ENCODE measurements at regions not wholly inside any gene's neighbourhood (a gene's known extent, or its start where the extent isn't known, plus 50 kb on each side); places are given as distances from the start of the nearest gene placed in this dataset.

- no peak overlapping the region for H3K4me3 ChIP-seq (ENCODE audit: low read depth, low read length)
- DNase-seq (ENCODE audit: low read depth): no peak
- TF ChIP-seq, protein P1, sequence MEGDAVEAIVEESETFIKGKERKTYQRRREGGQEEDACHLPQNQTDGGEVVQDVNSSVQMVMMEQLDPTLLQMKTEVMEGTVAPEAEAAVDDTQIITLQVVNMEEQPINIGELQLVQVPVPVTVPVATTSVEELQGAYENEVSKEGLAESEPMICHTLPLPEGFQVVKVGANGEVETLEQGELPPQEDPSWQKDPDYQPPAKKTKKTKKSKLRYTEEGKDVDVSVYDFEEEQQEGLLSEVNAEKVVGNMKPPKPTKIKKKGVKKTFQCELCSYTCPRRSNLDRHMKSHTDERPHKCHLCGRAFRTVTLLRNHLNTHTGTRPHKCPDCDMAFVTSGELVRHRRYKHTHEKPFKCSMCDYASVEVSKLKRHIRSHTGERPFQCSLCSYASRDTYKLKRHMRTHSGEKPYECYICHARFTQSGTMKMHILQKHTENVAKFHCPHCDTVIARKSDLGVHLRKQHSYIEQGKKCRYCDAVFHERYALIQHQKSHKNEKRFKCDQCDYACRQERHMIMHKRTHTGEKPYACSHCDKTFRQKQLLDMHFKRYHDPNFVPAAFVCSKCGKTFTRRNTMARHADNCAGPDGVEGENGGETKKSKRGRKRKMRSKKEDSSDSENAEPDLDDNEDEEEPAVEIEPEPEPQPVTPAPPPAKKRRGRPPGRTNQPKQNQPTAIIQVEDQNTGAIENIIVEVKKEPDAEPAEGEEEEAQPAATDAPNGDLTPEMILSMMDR (conservative IDR thresholded peaks at IDR 0.05; ENCODE audit: low read depth, low read length): no peak
Measured at GRCh38 chr4:96845819-96846218, 1005.9 kb downstream of the PDHA2 start.

DNA sequence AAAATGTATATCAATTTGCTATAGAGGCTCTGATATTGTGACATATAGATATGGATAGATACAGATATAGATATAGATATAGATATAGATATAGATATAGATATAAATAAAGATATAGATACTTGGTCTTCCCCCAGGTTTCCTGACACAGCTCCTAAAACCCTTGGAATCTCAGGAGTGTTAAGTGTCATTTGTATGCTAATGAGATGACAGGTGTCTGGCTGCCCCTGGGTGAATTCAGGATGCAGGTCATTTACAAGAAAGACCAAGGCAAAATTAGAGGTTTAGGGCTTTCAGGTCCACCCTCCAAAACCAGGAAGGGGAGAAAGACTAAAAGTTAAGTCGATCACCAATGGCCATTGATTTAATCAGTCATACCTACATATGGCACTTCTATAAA is 1034.8 kb downstream of the PDHA2 start:
- no peak overlapping the region for H3K4me3 ChIP-seq (ENCODE audit: low read depth, low read length)
- TF ChIP-seq, protein P1 (conservative IDR thresholded peaks at IDR 0.05; ENCODE audit: low read depth, low read length): no peak
- no peak for DNase-seq (ENCODE audit: low read depth)

DNA sequence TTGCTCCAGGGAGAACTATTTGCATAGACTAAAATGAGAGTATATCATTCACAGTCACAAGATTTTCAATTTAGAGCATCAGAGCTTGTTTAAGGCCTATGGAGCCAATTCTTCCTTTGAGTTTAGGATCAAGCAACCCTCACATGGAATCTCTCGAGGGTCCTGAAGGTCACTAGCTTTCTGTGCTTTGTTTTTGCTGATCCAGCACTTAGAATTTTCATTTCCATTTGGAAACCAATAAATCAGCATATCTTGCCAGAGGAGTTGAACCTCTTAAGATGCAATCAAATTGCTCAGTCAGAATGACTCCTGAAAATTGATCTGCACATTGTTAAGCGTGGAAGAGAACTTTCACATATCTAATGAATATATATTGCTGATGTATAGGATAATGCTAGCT is 1039.6 kb downstream of the PDHA2 start:
- H3K4me3 ChIP-seq (ENCODE audit: low read depth, low read length): no peak overlapping the region
- TF ChIP-seq, protein P1 (conservative IDR thresholded peaks at IDR 0.05; ENCODE audit: low read depth, low read length): no peak
- DNase-seq (ENCODE audit: low read depth): no peak

GRCh38 chr4:96887857-96888256 is 1048.0 kb downstream of the PDHA2 start:
- H3K4me3 ChIP-seq (ENCODE audit: low read depth, low read length): no peak overlapping the region
- TF ChIP-seq, protein P1 (conservative IDR thresholded peaks at IDR 0.05; ENCODE audit: low read depth, low read length): no peak
- no peak for DNase-seq (ENCODE audit: low read depth)

DNA sequence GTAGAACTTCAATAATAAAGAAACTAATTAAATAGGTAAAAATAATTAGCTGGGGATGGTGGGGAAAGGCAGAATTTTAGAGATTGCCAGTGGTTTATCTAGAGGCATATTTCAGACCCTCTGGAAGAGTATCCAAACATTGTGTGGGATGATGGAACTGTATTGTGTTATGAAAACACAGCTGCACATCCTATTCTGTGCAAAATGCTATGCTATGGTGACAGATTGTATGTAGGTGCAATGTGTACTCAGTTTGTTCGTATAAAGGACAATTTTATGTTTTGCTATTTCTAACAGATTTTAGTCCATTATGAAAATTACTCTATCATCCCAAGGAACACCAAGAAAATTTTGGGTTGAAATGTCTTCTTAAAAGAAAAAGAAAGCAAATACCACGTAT is 1054.7 kb downstream of the PDHA2 start:
- no peak overlapping the region for H3K4me3 ChIP-seq (ENCODE audit: low read depth, low read length)
- no peak for DNase-seq (ENCODE audit: low read depth)
- TF ChIP-seq, protein P1 (conservative IDR thresholded peaks at IDR 0.05; ENCODE audit: low read depth, low read length): no peak

DNA sequence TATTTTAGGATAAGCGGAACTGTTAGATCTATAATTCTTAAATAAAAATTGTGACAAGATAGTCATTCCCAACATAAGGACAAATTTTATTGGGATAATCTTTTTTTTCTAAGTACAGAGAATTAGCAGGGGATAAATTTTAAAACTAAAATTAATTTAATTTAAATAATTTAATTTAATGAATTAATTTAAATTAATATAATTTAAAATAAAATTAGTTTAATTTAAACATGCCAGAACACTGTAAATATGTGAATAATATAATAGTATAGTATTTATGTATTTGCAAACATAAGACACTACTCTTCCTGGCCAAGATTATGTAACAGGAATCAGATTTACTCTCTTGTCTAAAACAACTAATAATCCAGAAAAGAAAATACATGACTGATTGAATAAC is 1055.9 kb downstream of the PDHA2 start:
- no peak overlapping the region for H3K4me3 ChIP-seq (ENCODE audit: low read depth, low read length)
- no peak for DNase-seq (ENCODE audit: low read depth)

DNA sequence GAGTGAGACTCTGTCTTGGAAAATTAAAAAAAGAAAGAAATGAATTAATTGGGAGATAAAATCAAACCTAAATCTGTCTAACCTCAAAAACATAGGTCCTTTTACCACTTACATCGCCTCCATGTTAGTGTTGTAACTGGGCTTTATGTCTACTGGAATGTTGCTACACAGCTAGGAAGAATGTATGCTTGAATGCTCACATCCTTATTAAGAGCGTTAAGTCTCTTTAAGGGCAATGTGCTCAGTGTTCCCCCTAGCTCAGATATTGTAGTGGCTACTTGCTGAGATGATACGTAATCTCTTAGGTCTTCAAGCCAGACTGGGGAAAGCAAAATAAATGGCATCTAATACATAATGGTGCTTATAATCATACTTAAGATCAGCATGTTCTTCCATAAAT is 1072.8 kb downstream of the PDHA2 start:
- no peak overlapping the region for H3K4me3 ChIP-seq (ENCODE audit: low read depth, low read length)
- no peak for DNase-seq (ENCODE audit: low read depth)
- TF ChIP-seq, protein P1 (conservative IDR thresholded peaks at IDR 0.05; ENCODE audit: low read depth, low read length): no peak

More for the DNA sequence above, 1055.9 kb downstream of the PDHA2 start:
- TF ChIP-seq, protein P1 (conservative IDR thresholded peaks at IDR 0.05; ENCODE audit: low read depth, low read length): no peak
